Jurkat, Clone E6-1 (cell line): ENCODE measurements at regions not wholly inside any gene's neighbourhood (a gene's known extent, or its start where the extent isn't known, plus 50 kb on each side); places are given as distances from the start of the nearest gene placed in this dataset.
"Not testable (repeated sequence)": the region's sequence is repeated elsewhere in the genome, so short reads cannot be mapped to it uniquely, and the experiment has no call there.

Experiments
- DNase-seq: peaks from one replicate; pipeline ENCODE4 v3.0.0-alpha.2; 2011; ENCODE audit warnings: low read depth, low spot score
- H3K4me3 ChIP-seq: 2 replicates; pipeline ENCODE4 v1.5.1; 2011; ENCODE audit warnings: mild to moderate bottlenecking, low read length, control low read depth, moderate library complexity

- no peak overlapping the region for H3K4me3 ChIP-seq
- DNase-seq = no peak
These were observed 110.0 kb upstream of the MTHFD1L start for GRCh38 chr6:150755524-150755923.

- no peak for DNase-seq
- H3K4me3 ChIP-seq = no peak overlapping the region
These were observed 109.3 kb upstream of the MTHFD1L start for GRCh38 chr6:150756173-150756572.

- not testable (repeated sequence) for H3K4me3 ChIP-seq, DNase-seq
These were observed 107.7 kb upstream of the MTHFD1L start for GRCh38 chr6:150757807-150758206.

- no peak overlapping the region for H3K4me3 ChIP-seq
- no peak for DNase-seq
These were observed 106.0 kb upstream of the MTHFD1L start for GRCh38 chr6:150759483-150759882.

- DNase-seq = no peak
- H3K4me3 ChIP-seq = no peak overlapping the region
These were observed 103.7 kb upstream of the MTHFD1L start for GRCh38 chr6:150761771-150762170.

- H3K4me3 ChIP-seq = no peak overlapping the region
- no peak for DNase-seq
These were observed 101.0 kb upstream of the MTHFD1L start for GRCh38 chr6:150764334-150765066.

- no peak for DNase-seq
- H3K4me3 ChIP-seq = no peak overlapping the region
These were observed 100.3 kb upstream of the MTHFD1L start for GRCh38 chr6:150765067-150765764.

- DNase-seq = no peak
- no peak overlapping the region for H3K4me3 ChIP-seq
These were observed 99.1 kb upstream of the MTHFD1L start for GRCh38 chr6:150766201-150766997.

GRCh38 chr6:150767161-150767560 lies 98.3 kb upstream of the MTHFD1L start:
- H3K4me3 ChIP-seq = no peak overlapping the region
- DNase-seq = no peak

GRCh38 chr6:150767571-150768018 lies 97.9 kb upstream of the MTHFD1L start:
- no peak for DNase-seq
- no peak overlapping the region for H3K4me3 ChIP-seq

- DNase-seq = no peak
These were observed 94.9 kb upstream of the MTHFD1L start for GRCh38 chr6:150770637-150771036.

GRCh38 chr6:150773969-150774368 lies 91.5 kb upstream of the MTHFD1L start:
- H3K4me3 ChIP-seq = no peak overlapping the region
- no peak for DNase-seq

More at GRCh38 chr6:150770637-150771036, 94.9 kb upstream of the MTHFD1L start:
- H3K4me3 ChIP-seq = no peak overlapping the region

GRCh38 chr6:150775415-150776203 lies 89.9 kb upstream of the MTHFD1L start:
- H3K4me3 ChIP-seq = no peak overlapping the region
- no peak for DNase-seq

- no peak overlapping the region for H3K4me3 ChIP-seq
These were observed 87.8 kb upstream of the MTHFD1L start for GRCh38 chr6:150777736-150778135.

GRCh38 chr6:150783813-150784212 lies 81.7 kb upstream of the MTHFD1L start:
- H3K4me3 ChIP-seq = no peak overlapping the region
- no peak for DNase-seq

More at GRCh38 chr6:150777736-150778135, 87.8 kb upstream of the MTHFD1L start:
- no peak for DNase-seq

- H3K4me3 ChIP-seq = no peak overlapping the region
- no peak for DNase-seq
These were observed 78.1 kb upstream of the MTHFD1L start for GRCh38 chr6:150787429-150787828.

GRCh38 chr6:150788089-150788488 lies 77.4 kb upstream of the MTHFD1L start:
- no peak overlapping the region for H3K4me3 ChIP-seq
- no peak for DNase-seq

- not testable (repeated sequence) for H3K4me3 ChIP-seq, DNase-seq
These were observed 75.6 kb upstream of the MTHFD1L start for GRCh38 chr6:150789906-150790305.

GRCh38 chr6:150791717-150792116 lies 73.8 kb upstream of the MTHFD1L start:
- no peak overlapping the region for H3K4me3 ChIP-seq
- no peak for DNase-seq
